GM20000 (cell line): ENCODE measurements at regions not wholly inside any gene's neighbourhood (a gene's known extent, or its start where the extent isn't known, plus 50 kb on each side); places are given as distances from the start of the nearest gene placed in this dataset.

Experiments used
- DNase-seq: peaks from one replicate; pipeline ENCODE4 v3.0.0; 2012; ENCODE audit warnings: low spot score
- TF ChIP-seq, protein P1 (sequence below): IDR thresholded peaks from 2 replicates; pipeline ENCODE4 v1.5.1; 2012; ENCODE audit warnings: mild to moderate bottlenecking, control low read depth; ENCODE audit errors: extremely low read depth, missing control alignments

- TF ChIP-seq, protein P1, sequence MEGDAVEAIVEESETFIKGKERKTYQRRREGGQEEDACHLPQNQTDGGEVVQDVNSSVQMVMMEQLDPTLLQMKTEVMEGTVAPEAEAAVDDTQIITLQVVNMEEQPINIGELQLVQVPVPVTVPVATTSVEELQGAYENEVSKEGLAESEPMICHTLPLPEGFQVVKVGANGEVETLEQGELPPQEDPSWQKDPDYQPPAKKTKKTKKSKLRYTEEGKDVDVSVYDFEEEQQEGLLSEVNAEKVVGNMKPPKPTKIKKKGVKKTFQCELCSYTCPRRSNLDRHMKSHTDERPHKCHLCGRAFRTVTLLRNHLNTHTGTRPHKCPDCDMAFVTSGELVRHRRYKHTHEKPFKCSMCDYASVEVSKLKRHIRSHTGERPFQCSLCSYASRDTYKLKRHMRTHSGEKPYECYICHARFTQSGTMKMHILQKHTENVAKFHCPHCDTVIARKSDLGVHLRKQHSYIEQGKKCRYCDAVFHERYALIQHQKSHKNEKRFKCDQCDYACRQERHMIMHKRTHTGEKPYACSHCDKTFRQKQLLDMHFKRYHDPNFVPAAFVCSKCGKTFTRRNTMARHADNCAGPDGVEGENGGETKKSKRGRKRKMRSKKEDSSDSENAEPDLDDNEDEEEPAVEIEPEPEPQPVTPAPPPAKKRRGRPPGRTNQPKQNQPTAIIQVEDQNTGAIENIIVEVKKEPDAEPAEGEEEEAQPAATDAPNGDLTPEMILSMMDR = no peak
- no peak for DNase-seq
Measured at GRCh38 chr12:94781835-94782234, 131.5 kb upstream of the TMCC3 start.

- DNase-seq = no peak
- TF ChIP-seq, protein P1 = no peak
Measured at GRCh38 chr12:94779485-94779884, 129.1 kb upstream of the TMCC3 start.

DNA sequence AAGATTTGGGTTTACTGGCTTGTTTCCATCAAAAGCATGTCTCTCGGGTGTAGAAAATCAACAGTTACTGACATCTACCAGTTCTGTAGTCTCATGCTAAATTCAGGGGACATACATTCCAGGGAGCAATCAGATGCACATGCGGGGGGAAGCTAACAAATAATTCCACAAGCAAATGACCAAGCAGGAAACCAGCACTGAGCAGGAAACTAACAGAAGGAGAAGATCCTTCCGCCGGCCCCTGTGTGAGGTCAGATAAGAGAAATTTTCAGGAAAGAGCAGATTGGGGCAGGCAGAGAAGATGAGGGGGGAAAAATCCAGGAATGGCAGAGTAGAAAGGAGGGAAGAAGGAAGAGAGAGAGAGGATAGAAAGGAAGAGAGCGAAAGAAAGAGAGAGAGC lies 127.6 kb upstream of the TMCC3 start:
- TF ChIP-seq, protein P1 = no peak
- DNase-seq = no peak

DNA sequence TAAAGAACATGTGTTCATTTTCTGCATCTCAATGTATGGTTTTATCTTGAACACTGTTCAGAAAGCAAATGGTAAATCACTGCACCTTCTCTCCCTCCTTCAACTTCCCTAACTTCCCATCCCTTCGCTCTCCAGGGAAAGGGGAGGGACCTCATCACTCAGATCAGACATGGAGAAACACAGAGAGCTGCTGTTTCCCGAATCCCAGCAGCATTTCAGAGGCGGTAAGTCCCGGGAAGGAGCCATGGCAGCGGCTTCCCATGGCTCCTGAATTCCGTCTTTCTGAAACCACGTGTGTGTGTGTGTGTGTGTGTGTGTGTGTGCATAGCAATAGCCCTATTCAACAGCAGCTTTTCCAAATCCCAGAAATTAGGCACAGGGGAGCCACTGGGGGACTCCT lies 125.4 kb upstream of the TMCC3 start:
- DNase-seq = no peak
- TF ChIP-seq, protein P1 = no peak

GRCh38 chr12:94771741-94772140 lies 121.4 kb upstream of the TMCC3 start:
- no peak for DNase-seq
- TF ChIP-seq, protein P1 = no peak

DNA sequence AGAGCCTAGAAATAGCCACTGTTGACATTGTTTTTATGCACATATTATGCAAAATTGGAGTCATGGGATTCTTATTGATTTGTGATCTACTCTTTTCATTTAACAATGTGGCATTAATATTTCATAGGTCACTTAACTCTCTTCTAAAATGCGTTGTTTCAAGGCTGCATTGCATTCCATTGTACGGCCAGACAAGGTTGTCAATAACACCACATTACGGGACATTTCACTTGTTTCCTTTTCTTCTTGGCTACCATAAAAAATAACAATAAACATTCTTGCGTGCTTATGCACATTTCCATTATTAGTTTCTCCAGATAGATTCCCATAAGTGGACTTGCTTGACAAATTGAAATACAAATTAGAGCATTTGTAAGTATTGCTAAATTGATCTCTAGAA lies 120.8 kb upstream of the TMCC3 start:
- TF ChIP-seq, protein P1 = no peak
- no peak for DNase-seq

DNA sequence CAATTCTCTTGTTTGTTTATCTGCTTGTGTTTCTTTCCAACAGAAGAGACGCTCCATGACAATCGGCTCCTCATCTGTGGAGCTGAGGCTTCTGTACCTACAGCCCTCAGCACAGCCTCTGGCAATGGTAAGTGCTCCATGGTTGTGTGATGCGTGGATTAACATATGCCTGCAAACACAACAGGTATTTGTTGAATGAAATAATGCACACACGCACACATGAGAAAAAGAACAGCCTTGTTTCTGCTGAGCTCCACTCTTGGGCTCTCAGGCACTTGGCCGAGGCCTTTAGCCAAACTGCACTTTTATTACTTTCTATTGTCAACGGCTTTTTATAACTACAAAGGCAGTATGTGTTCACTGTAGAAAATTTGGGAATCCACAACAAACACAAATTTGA lies 120.4 kb upstream of the TMCC3 start:
- TF ChIP-seq, protein P1 = no peak
- no peak for DNase-seq
